Ovary (tissue), 3 donors: ENCODE measurements at regions not wholly inside any gene's neighbourhood (a gene's known extent, or its start where the extent isn't known, plus 50 kb on each side); places are given as distances from the start of the nearest gene placed in this dataset.

Experiments used
- EP300 ChIP-seq: sonication (generic); formaldehyde crosslinking; IDR thresholded peaks from one replicate; pipeline ENCODE4 v1.6.1; 2017; ENCODE audit warnings: antibody characterized with exemption
- POLR2A ChIP-seq: fragments of 450-650 bp; IDR thresholded peaks from one replicate; pipeline ENCODE4 v1.6.1; 2017; ENCODE audit warnings: antibody characterized with exemption, mild to moderate bottlenecking, moderate library complexity
- TF ChIP-seq, protein P1 (sequence below), 3 donors: fragments of 450-650 bp in 2 of 3; fragments of 200-600 bp in 1 of 3; IDR thresholded peaks; one replicate each; pipeline versions ENCODE4 v1.5.1 to v1.8.0; 2016 to 2022; ENCODE audit warnings: antibody characterized with exemption in 3 of 3, mild to moderate bottlenecking in 1 of 3
- donor health status: DM: no; HTN: no; CAD: no.

DNA sequence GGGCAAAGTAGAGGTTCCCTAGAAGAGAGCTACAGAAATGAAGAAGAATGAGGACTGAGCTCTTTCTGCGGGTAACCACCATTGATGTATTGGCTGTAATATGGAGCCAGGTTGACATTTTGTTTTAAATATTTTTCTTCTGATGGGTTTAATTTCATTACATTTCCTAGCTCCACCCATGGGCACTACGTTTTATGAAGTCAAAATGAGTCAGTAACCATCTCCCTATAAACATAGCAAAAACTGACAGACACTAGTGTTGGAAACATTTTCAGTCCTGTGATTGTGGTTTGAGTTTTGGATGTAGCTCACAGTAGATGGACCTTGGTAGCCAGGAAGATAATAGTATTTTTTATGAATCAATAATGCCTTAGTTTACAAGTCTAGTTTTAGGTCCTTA, 470.4 kb upstream of the B3GALT2 start:
- TF ChIP-seq, protein P1, sequence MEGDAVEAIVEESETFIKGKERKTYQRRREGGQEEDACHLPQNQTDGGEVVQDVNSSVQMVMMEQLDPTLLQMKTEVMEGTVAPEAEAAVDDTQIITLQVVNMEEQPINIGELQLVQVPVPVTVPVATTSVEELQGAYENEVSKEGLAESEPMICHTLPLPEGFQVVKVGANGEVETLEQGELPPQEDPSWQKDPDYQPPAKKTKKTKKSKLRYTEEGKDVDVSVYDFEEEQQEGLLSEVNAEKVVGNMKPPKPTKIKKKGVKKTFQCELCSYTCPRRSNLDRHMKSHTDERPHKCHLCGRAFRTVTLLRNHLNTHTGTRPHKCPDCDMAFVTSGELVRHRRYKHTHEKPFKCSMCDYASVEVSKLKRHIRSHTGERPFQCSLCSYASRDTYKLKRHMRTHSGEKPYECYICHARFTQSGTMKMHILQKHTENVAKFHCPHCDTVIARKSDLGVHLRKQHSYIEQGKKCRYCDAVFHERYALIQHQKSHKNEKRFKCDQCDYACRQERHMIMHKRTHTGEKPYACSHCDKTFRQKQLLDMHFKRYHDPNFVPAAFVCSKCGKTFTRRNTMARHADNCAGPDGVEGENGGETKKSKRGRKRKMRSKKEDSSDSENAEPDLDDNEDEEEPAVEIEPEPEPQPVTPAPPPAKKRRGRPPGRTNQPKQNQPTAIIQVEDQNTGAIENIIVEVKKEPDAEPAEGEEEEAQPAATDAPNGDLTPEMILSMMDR (IDR thresholded peaks at IDR 0.05), result no peak
- TF ChIP-seq POLR2A (no peak), EP300 (no peak)
